ENCODE measurements at regions not wholly inside any gene's neighbourhood (a gene's known extent, or its start where the extent isn't known, plus 50 kb on each side); places are given as distances from the start of the nearest gene placed in this dataset.

- H3K4me1 ChIP-seq (ENCODE audit: control insufficient read depth, insufficient read depth, low read length, poor library complexity, severe bottlenecking): no peaks in the 10 kb centered on the region
- Mint-ChIP-seq H3K36me3 (no peaks in the 10 kb centered on the region), H3K27me3 (no peaks in the 10 kb centered on the region), H3K4me3 (no peak overlapping the region), H3K4me1 (no peaks in the 10 kb centered on the region), H3K9me3 (no peaks in the 10 kb centered on the region), H3K27ac (no peak overlapping the region)
- DNase-seq: no peak
- no peak overlapping the region for H3K27ac ChIP-seq (ENCODE audit: insufficient read depth, low read length, poor library complexity, severe bottlenecking)
- H3K27me3 ChIP-seq (ENCODE audit: control insufficient read depth, insufficient read depth, low read length): peaks cover 6% of the 10 kb centered on the region
- no peaks in the 10 kb centered on the region for H3K36me3 ChIP-seq (ENCODE audit: control insufficient read depth, insufficient read depth, low read length)
- H3K4me3 ChIP-seq (ENCODE audit: low read depth, low read length): no peak overlapping the region
- ATAC-seq (ENCODE audit: low read depth in 2 of 2): no peak
- H3K9me3 ChIP-seq (ENCODE audit: control insufficient read depth in 2 of 2, low read length in 2 of 2): no peaks in the 10 kb centered on the region
These were observed 138.0 kb upstream of the HS3ST2 start for GRCh38 chr16:22675745-22676540.

GRCh38 chr16:22677024-22677830 lies 136.7 kb upstream of the HS3ST2 start:
- Histone ChIP-seq H3K4me1 (ENCODE audit: control insufficient read depth, insufficient read depth, low read length, poor library complexity, severe bottlenecking) (no peaks in the 10 kb centered on the region), H3K27me3 (ENCODE audit: control insufficient read depth, insufficient read depth, low read length) (peaks cover 10% of the 10 kb centered on the region), H3K4me3 (ENCODE audit: low read depth, low read length) (no peak overlapping the region), H3K9me3 (ENCODE audit: control insufficient read depth in 2 of 2, low read length in 2 of 2) (no peaks in the 10 kb centered on the region), H3K27ac (ENCODE audit: insufficient read depth, low read length, poor library complexity, severe bottlenecking) (no peak overlapping the region), H3K36me3 (ENCODE audit: control insufficient read depth, insufficient read depth, low read length) (no peaks in the 10 kb centered on the region)
- no peaks in the 10 kb centered on the region for H3K4me1 Mint-ChIP-seq
- no peaks in the 10 kb centered on the region for H3K36me3 Mint-ChIP-seq
- DNase-seq (no peak), ATAC-seq (ENCODE audit: low read depth in 2 of 2) (no peak)
- no peak overlapping the region for H3K4me3 Mint-ChIP-seq
- no peaks in the 10 kb centered on the region for H3K9me3 Mint-ChIP-seq
- no peak overlapping the region for H3K27ac Mint-ChIP-seq
- H3K27me3 Mint-ChIP-seq: peaks cover 4% of the 10 kb centered on the region

- H3K36me3 Mint-ChIP-seq: no peaks in the 10 kb centered on the region
- Histone ChIP-seq H3K9me3 (ENCODE audit: control insufficient read depth in 2 of 2, low read length in 2 of 2) (no peaks in the 10 kb centered on the region), H3K36me3 (ENCODE audit: control insufficient read depth, insufficient read depth, low read length) (no peaks in the 10 kb centered on the region), H3K27me3 (ENCODE audit: control insufficient read depth, insufficient read depth, low read length) (peaks cover 10% of the 10 kb centered on the region), H3K27ac (ENCODE audit: insufficient read depth, low read length, poor library complexity, severe bottlenecking) (no peak overlapping the region), H3K4me1 (ENCODE audit: control insufficient read depth, insufficient read depth, low read length, poor library complexity, severe bottlenecking) (no peaks in the 10 kb centered on the region), H3K4me3 (ENCODE audit: low read depth, low read length) (no peak overlapping the region)
- H3K4me1 Mint-ChIP-seq: no peaks in the 10 kb centered on the region
- peaks cover 4% of the 10 kb centered on the region for H3K27me3 Mint-ChIP-seq
- no peak overlapping the region for H3K27ac Mint-ChIP-seq
- H3K9me3 Mint-ChIP-seq: no peaks in the 10 kb centered on the region
- ATAC-seq (ENCODE audit: low read depth in 2 of 2): no peak
- H3K4me3 Mint-ChIP-seq: no peak overlapping the region
- no peak for DNase-seq
These were observed 135.7 kb upstream of the HS3ST2 start for GRCh38 chr16:22678311-22678710.

- H3K36me3 ChIP-seq (ENCODE audit: control insufficient read depth, insufficient read depth, low read length): no peaks in the 10 kb centered on the region
- ATAC-seq (ENCODE audit: low read depth in 2 of 2): no peak
- peaks cover 0 to 4% (median 2%) of the 10 kb centered on the region in 7 donors for H3K9me3 Mint-ChIP-seq
- peaks cover under 1% of the 10 kb centered on the region in 2 experiments for H3K9me3 ChIP-seq (ENCODE audit: control insufficient read depth in 2 of 2, low read length in 2 of 2)
- peaks cover 0 to 6% (median 5%) of the 10 kb centered on the region in 4 donors for H3K4me1 Mint-ChIP-seq
- H3K36me3 Mint-ChIP-seq: no peaks in the 10 kb centered on the region
- peaks cover 9% of the 10 kb centered on the region for H3K27me3 Mint-ChIP-seq
- no peaks in the 10 kb centered on the region for H3K4me1 ChIP-seq (ENCODE audit: control insufficient read depth, insufficient read depth, low read length, poor library complexity, severe bottlenecking)
- H3K4me3 ChIP-seq (ENCODE audit: low read depth, low read length): no peak overlapping the region
- DNase-seq: no peak
- no peak overlapping the region for H3K4me3 Mint-ChIP-seq
- H3K27me3 ChIP-seq (ENCODE audit: control insufficient read depth, insufficient read depth, low read length): peaks cover 8% of the 10 kb centered on the region
- no peak overlapping the region for H3K27ac ChIP-seq (ENCODE audit: insufficient read depth, low read length, poor library complexity, severe bottlenecking)
- H3K27ac Mint-ChIP-seq: no peak overlapping the region
These were observed 132.2 kb upstream of the HS3ST2 start for GRCh38 chr16:22681554-22682291.

- H3K9me3 Mint-ChIP-seq: peaks cover 0 to 11% (median 4%) of the 10 kb centered on the region in 7 donors
- H3K36me3 Mint-ChIP-seq: no peaks in the 10 kb centered on the region
These were observed 130.7 kb upstream of the HS3ST2 start for GRCh38 chr16:22683258-22683657.

GRCh38 chr16:22683730-22684573 lies 130.0 kb upstream of the HS3ST2 start:
- DNase-seq (no peak), ATAC-seq (ENCODE audit: low read depth in 2 of 2) (no peak)
- Mint-ChIP-seq H3K27me3 (peaks cover 14% of the 10 kb centered on the region), H3K4me3 (no peak overlapping the region), H3K36me3 (no peaks in the 10 kb centered on the region), H3K9me3 (peaks cover 0 to 11% (median 4%) of the 10 kb centered on the region in 7 donors), H3K27ac (no peak overlapping the region), H3K4me1 (peaks cover 0 to 6% (median 5%) of the 10 kb centered on the region in 4 donors)
- Histone ChIP-seq H3K36me3 (ENCODE audit: control insufficient read depth, insufficient read depth, low read length) (no peaks in the 10 kb centered on the region), H3K9me3 (ENCODE audit: control insufficient read depth in 2 of 2, low read length in 2 of 2) (peaks cover 7 to 9% of the 10 kb centered on the region in 2 experiments), H3K4me1 (ENCODE audit: control insufficient read depth, insufficient read depth, low read length, poor library complexity, severe bottlenecking) (no peaks in the 10 kb centered on the region), H3K27me3 (ENCODE audit: control insufficient read depth, insufficient read depth, low read length) (peaks cover 4% of the 10 kb centered on the region), H3K4me3 (ENCODE audit: low read depth, low read length) (no peak overlapping the region), H3K27ac (ENCODE audit: insufficient read depth, low read length, poor library complexity, severe bottlenecking) (no peak overlapping the region)

More at GRCh38 chr16:22683258-22683657, 130.7 kb upstream of the HS3ST2 start:
- DNase-seq (no peak), ATAC-seq (ENCODE audit: low read depth in 2 of 2) (no peak)
- Mint-ChIP-seq H3K27me3 (peaks cover 14% of the 10 kb centered on the region), H3K27ac (no peak overlapping the region), H3K4me1 (peaks cover 0 to 6% (median 5%) of the 10 kb centered on the region in 4 donors), H3K4me3 (no peak overlapping the region)
- no peaks in the 10 kb centered on the region for H3K36me3 ChIP-seq (ENCODE audit: control insufficient read depth, insufficient read depth, low read length)
- no peak overlapping the region for H3K27ac ChIP-seq (ENCODE audit: insufficient read depth, low read length, poor library complexity, severe bottlenecking)
- no peak overlapping the region for H3K4me3 ChIP-seq (ENCODE audit: low read depth, low read length)
- peaks cover 7% of the 10 kb centered on the region for H3K27me3 ChIP-seq (ENCODE audit: control insufficient read depth, insufficient read depth, low read length)
- no peaks in the 10 kb centered on the region for H3K4me1 ChIP-seq (ENCODE audit: control insufficient read depth, insufficient read depth, low read length, poor library complexity, severe bottlenecking)
- peaks cover 7 to 9% of the 10 kb centered on the region in 2 experiments for H3K9me3 ChIP-seq (ENCODE audit: control insufficient read depth in 2 of 2, low read length in 2 of 2)
